ENCODE measurements at regions not wholly inside any gene's neighbourhood (a gene's known extent, or its start where the extent isn't known, plus 50 kb on each side); places are given as distances from the start of the nearest gene placed in this dataset.

DNA sequence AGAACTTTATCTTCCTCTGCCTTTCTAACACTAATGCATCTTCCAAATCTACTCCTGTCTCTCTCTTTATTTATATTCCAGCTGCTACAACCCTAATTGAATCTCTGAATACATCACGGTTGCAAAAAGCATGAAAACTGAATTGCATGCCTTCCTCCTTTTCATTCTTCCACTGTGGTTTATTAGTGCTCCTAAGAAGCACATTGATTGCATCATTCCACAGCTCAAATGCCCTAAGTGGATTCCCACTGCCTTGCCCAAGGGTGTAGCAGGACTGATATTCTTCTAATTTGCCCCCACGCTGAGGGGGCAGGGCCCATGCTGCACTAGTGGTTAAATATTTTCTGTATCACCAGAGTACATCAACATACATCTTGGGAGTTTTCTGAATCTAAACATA, 640.8 kb downstream of the EFNB2 start:
- peak in 1 of 2 donors; percentile 11 for DNase-seq (ENCODE audit: low read depth in 1 of 2, low spot score in 1 of 2)
- H3K36me3 ChIP-seq, result no peaks in the 10 kb centered on the region
- no peaks in the 10 kb centered on the region for H3K4me1 ChIP-seq (ENCODE audit: low read depth)
- no peak overlapping the region for H3K4me3 ChIP-seq
- TF ChIP-seq, protein P1, sequence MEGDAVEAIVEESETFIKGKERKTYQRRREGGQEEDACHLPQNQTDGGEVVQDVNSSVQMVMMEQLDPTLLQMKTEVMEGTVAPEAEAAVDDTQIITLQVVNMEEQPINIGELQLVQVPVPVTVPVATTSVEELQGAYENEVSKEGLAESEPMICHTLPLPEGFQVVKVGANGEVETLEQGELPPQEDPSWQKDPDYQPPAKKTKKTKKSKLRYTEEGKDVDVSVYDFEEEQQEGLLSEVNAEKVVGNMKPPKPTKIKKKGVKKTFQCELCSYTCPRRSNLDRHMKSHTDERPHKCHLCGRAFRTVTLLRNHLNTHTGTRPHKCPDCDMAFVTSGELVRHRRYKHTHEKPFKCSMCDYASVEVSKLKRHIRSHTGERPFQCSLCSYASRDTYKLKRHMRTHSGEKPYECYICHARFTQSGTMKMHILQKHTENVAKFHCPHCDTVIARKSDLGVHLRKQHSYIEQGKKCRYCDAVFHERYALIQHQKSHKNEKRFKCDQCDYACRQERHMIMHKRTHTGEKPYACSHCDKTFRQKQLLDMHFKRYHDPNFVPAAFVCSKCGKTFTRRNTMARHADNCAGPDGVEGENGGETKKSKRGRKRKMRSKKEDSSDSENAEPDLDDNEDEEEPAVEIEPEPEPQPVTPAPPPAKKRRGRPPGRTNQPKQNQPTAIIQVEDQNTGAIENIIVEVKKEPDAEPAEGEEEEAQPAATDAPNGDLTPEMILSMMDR (IDR thresholded peaks at IDR 0.05; ENCODE audit: low read depth, low read length), result no peak
- H3K27ac ChIP-seq, result no peak overlapping the region
- no peaks in the 10 kb centered on the region for H3K27me3 ChIP-seq
- no peaks in the 10 kb centered on the region for H3K9me3 ChIP-seq (ENCODE audit: low read depth)

DNA sequence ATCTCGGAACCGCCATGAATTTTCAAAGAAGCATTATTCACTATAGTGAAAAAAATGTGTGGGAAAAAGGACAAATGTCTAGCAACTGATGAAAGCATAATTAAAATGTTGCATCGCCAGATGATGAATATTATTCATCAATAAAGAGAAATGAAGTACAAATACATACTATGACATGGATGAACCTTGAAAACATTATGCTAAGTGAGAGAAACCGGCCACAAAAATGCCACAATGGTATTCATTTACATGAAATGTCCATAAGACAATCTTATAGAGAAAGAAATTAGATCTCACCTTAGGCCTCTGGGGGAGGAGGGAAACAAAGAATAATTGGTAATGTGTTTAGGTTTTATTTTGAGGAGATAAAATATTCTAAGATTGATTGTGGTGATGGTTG, 645.0 kb downstream of the EFNB2 start:
- TF ChIP-seq, protein P1 (IDR thresholded peaks at IDR 0.05; ENCODE audit: low read depth, low read length), result no peak
- H3K4me1 ChIP-seq (ENCODE audit: low read depth), result no peaks in the 10 kb centered on the region
- no peak overlapping the region for H3K27ac ChIP-seq
- no peaks in the 10 kb centered on the region for H3K36me3 ChIP-seq
- H3K27me3 ChIP-seq, result no peaks in the 10 kb centered on the region
- no peak for DNase-seq (ENCODE audit: low read depth in 1 of 2, low spot score in 1 of 2)
- no peaks in the 10 kb centered on the region for H3K9me3 ChIP-seq (ENCODE audit: low read depth)
- H3K4me3 ChIP-seq, result no peak overlapping the region

DNA sequence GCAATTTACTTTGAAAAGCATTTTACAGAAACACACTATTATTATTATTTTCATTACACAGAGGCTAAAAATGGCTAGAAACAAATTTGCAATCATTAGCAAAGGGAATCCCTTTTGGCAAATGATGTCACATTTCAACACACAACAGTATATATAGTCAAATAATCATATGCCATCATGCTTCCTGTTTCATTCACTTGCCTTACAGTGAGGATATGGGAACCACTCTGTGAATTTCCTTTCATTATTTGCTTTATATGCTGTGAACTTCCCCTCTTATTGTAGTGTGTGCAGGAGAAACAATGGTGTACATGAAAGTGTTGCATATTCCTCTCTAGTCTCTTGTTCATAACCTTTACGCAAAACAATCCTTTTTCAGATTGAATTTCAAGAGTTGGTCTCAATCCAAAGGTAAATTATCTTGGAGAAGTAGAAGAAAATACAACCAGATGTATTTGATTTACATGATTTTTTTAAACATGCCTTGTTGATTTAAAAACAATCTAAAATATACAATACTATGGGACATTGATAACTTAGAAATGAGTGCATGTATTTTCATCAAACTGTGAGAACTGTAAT, 657.3 kb downstream of the EFNB2 start:
- TF ChIP-seq, protein P1 (IDR thresholded peaks at IDR 0.05; ENCODE audit: low read depth, low read length), result no peak
- no peak for DNase-seq (ENCODE audit: low read depth in 1 of 2, low spot score in 1 of 2)
- Histone ChIP-seq H3K36me3 (no peaks in the 10 kb centered on the region), H3K4me1 (ENCODE audit: low read depth) (no peaks in the 10 kb centered on the region), H3K4me3 (no peak overlapping the region), H3K9me3 (ENCODE audit: low read depth) (no peaks in the 10 kb centered on the region), H3K27ac (no peak overlapping the region), H3K27me3 (no peaks in the 10 kb centered on the region)

DNA sequence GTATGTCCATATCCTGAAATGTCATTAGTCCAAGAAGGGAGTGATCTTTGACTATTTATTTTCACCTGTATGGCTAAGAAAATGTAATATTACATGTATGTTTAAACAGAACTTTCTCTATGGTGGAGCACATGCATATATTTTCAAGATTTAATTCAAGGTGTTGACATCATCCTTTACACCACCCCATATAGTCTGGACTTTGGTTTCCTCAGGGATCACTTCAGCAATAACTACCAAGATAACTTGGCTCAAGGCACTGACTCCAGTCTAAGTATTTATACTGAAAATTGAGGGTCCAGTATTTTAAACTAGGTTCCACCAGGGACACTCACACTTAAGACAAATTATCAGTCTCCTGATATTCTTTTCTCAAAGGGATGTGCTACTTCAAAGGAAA, 660.6 kb downstream of the EFNB2 start:
- Histone ChIP-seq H3K9me3 (ENCODE audit: low read depth) (no peaks in the 10 kb centered on the region), H3K36me3 (no peaks in the 10 kb centered on the region), H3K4me1 (ENCODE audit: low read depth) (no peaks in the 10 kb centered on the region), H3K27me3 (no peaks in the 10 kb centered on the region), H3K4me3 (no peak overlapping the region), H3K27ac (no peak overlapping the region)
- no peak for DNase-seq (ENCODE audit: low read depth in 1 of 2, low spot score in 1 of 2)
- TF ChIP-seq, protein P1 (IDR thresholded peaks at IDR 0.05; ENCODE audit: low read depth, low read length), result no peak

DNA sequence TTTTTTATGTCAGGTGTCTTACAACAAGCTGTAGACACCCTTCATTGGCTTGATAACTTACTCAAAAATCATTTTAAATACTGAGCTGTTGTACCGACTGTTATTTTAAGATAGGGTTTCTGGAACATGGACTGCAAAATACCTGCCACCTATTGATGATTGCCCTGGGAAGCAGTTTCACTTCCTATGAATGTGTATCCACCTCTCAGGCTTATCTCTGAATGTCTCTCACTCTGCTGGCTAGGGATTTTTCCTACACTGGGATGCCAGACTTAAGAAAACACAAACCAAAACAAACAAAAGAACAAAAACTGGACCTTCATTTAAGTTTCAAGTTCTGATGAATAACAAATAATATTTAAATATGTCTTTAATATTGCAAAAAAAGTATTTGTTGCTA, 663.7 kb downstream of the EFNB2 start:
- no peaks in the 10 kb centered on the region for H3K36me3 ChIP-seq
- H3K9me3 ChIP-seq (ENCODE audit: low read depth), result no peaks in the 10 kb centered on the region
- TF ChIP-seq, protein P1 (IDR thresholded peaks at IDR 0.05; ENCODE audit: low read depth, low read length), result no peak
- no peaks in the 10 kb centered on the region for H3K27me3 ChIP-seq
- H3K4me3 ChIP-seq, result no peak overlapping the region
- DNase-seq (ENCODE audit: low read depth in 1 of 2, low spot score in 1 of 2), result peak in 1 of 2 donors; percentile 5
- H3K27ac ChIP-seq, result no peak overlapping the region
- no peaks in the 10 kb centered on the region for H3K4me1 ChIP-seq (ENCODE audit: low read depth)

DNA sequence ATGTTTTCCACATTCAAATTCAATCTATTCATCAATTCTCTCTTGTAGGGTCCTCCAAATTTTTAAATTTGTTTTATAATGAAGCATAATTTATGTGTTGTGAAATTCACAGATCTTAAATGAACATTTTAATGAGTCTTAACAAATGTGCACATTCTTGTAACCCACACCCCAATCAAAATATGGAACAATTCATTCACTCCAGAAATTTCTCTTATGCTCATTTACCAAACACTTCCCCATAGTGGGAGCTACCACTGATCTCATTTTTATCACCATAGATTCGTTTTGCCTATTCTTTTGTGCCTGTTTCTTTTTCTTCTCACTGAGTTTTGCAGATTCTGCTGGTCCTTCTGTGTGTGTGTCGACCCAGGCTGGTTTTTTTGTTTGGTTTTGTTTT, 664.1 kb downstream of the EFNB2 start:
- Histone ChIP-seq H3K36me3 (no peaks in the 10 kb centered on the region), H3K27ac (no peak overlapping the region), H3K4me1 (ENCODE audit: low read depth) (no peaks in the 10 kb centered on the region), H3K9me3 (ENCODE audit: low read depth) (no peaks in the 10 kb centered on the region), H3K27me3 (no peaks in the 10 kb centered on the region), H3K4me3 (no peak overlapping the region)
- no peak for DNase-seq (ENCODE audit: low read depth in 1 of 2, low spot score in 1 of 2)
- TF ChIP-seq, protein P1 (IDR thresholded peaks at IDR 0.05; ENCODE audit: low read depth, low read length), result no peak

All from cardiac muscle cell (in vitro differentiated cells and primary cell).